NCI-H82 treated with DMSO at 0.1 percent for 48 hours (cell line): ENCODE measurements at regions not wholly inside any gene's neighbourhood (a gene's known extent, or its start where the extent isn't known, plus 50 kb on each side); places are given as distances from the start of the nearest gene placed in this dataset.
"Not testable (repeated sequence)": the region's sequence is repeated elsewhere in the genome, so short reads cannot be mapped to it uniquely, and the experiment has no call there.

Source experiments
- DNase-seq: peaks from one replicate; lab custom pipeline; 2025; ENCODE audit not compliant: unreplicated experiment; lab: John Stamatoyannopoulos, UW

- DNase-seq, result no peak
Observed at GRCh38 chr9:85162822-85163221, 493.3 kb downstream of the NTRK2 start.

GRCh38 chr9:85160944-85161343, 491.4 kb downstream of the NTRK2 start:
- not testable (repeated sequence) for DNase-seq

GRCh38 chr9:85158512-85158911, 489.0 kb downstream of the NTRK2 start:
- DNase-seq, result peak; percentile 42

- peak; percentile 75 for DNase-seq
Observed at GRCh38 chr9:85157772-85158171, 488.2 kb downstream of the NTRK2 start.

GRCh38 chr9:85156652-85157051, 487.1 kb downstream of the NTRK2 start:
- DNase-seq, result peak; percentile 78

GRCh38 chr9:85155352-85155751, 485.8 kb downstream of the NTRK2 start:
- no peak for DNase-seq

GRCh38 chr9:85151741-85152140, 482.2 kb downstream of the NTRK2 start:
- DNase-seq, result no peak

GRCh38 chr9:85151162-85151561, 481.6 kb downstream of the NTRK2 start:
- peak; percentile 89 for DNase-seq

GRCh38 chr9:85147046-85147640, 477.6 kb downstream of the NTRK2 start:
- DNase-seq, result no peak

GRCh38 chr9:85142968-85143367, 473.4 kb downstream of the NTRK2 start:
- no peak for DNase-seq

GRCh38 chr9:85142496-85142911, 473.0 kb downstream of the NTRK2 start:
- no peak for DNase-seq

GRCh38 chr9:85137696-85138095, 468.2 kb downstream of the NTRK2 start:
- no peak for DNase-seq

GRCh38 chr9:85136987-85137386, 467.5 kb downstream of the NTRK2 start:
- no peak for DNase-seq

- no peak for DNase-seq
Observed at GRCh38 chr9:85136507-85136906, 467.0 kb downstream of the NTRK2 start.

GRCh38 chr9:85130764-85131163, 461.2 kb downstream of the NTRK2 start:
- DNase-seq, result no peak

GRCh38 chr9:85130260-85130659, 460.7 kb downstream of the NTRK2 start:
- DNase-seq, result no peak

- DNase-seq, result no peak
Observed at GRCh38 chr9:85129514-85129913, 460.0 kb downstream of the NTRK2 start.

- no peak for DNase-seq
Observed at GRCh38 chr9:85118990-85119755, 449.6 kb downstream of the NTRK2 start.

- DNase-seq, result no peak
Observed at GRCh38 chr9:85117831-85118230, 448.3 kb downstream of the NTRK2 start.

GRCh38 chr9:85115473-85115872, 445.9 kb downstream of the NTRK2 start:
- DNase-seq, result no peak

- DNase-seq, result no peak
Observed at GRCh38 chr9:85114799-85115198, 445.3 kb downstream of the NTRK2 start.

- no peak for DNase-seq
Observed at GRCh38 chr9:85112933-85113418, 443.4 kb downstream of the NTRK2 start.

GRCh38 chr9:85112391-85112790, 442.9 kb downstream of the NTRK2 start:
- DNase-seq, result no peak
